ENCODE measurements at regions not wholly inside any gene's neighbourhood (a gene's known extent, or its start where the extent isn't known, plus 50 kb on each side); places are given as distances from the start of the nearest gene placed in this dataset.

GRCh38 chr18:5678278-5678677 is 134.5 kb upstream of the EPB41L3 start:
- Histone ChIP-seq H3K79me2 (ENCODE audit: insufficient read depth, low read length) (no peaks in the 10 kb centered on the region), H3K9ac (ENCODE audit: low read length) (no peak overlapping the region), H3K27ac (ENCODE audit: low read depth, low read length) (no peak overlapping the region), H4K20me1 (ENCODE audit: insufficient read depth) (no peaks in the 10 kb centered on the region), H3K36me3 (ENCODE audit: control insufficient read depth in 1 of 2, insufficient read depth in 2 of 2, low read length in 2 of 2) (no peaks in the 10 kb centered on the region), H2AFZ (ENCODE audit: low read depth, low read length, poor library complexity, severe bottlenecking) (no peak overlapping the region), H3K4me3 (replicated peaks in 1 of 2; ENCODE audit: low read depth in 1 of 2, low read length in 2 of 2) (no peak overlapping the region), H3K4me2 (ENCODE audit: low read length) (no peak overlapping the region), H3K4me1 (ENCODE audit: control insufficient read depth in 1 of 2, insufficient read depth in 2 of 2, low read length in 2 of 2) (no peaks in the 10 kb centered on the region), H3K9me2 (ENCODE audit: insufficient read depth) (no peaks in the 10 kb centered on the region), H3K9me3 (ENCODE audit: control insufficient read depth in 1 of 2, insufficient read depth in 1 of 2, low read depth in 1 of 2, low read length in 2 of 2) (peaks cover 7 to 20% of the 10 kb centered on the region in 2 experiments; a peak in 2 of 4 replicates), H3K27me3 (ENCODE audit: insufficient read depth, low read length) (no peaks in the 10 kb centered on the region)
- CTCF ChIA-PET: no interaction called here
- RAD21 ChIA-PET (ENCODE audit: low non-redundant PET in 1 of 2, low total read pairs in 2 of 2, uncharacterized antibody in 2 of 2, unreplicated experiment in 2 of 2): no interaction called here
- ATAC-seq (no peak), DNase-seq (ENCODE audit: low read depth, low spot score) (no peak)
- TF ChIP-seq ATF3 (IDR thresholded peaks at IDR 0.05) (no peak), ZNF274 (IDR thresholded peaks at IDR 0.05; ENCODE audit: low read depth, low read length) (no peak), ELF1 (IDR thresholded peaks at IDR 0.05; ENCODE audit: borderline replicate concordance, low read depth) (no peak), POLR2A (IDR thresholded peaks at IDR 0.05; ENCODE audit: borderline replicate concordance, extremely low read depth, insufficient read depth, insufficient read length) (no peak), EZH2 (IDR thresholded peaks at IDR 0.05) (no peak), RAD21 (IDR thresholded peaks at IDR 0.05; ENCODE audit: low read depth) (no peak), SIN3A (IDR thresholded peaks at IDR 0.05; ENCODE audit: low read depth) (no peak), SRF (IDR thresholded peaks at IDR 0.05; ENCODE audit: low read depth) (no peak), ZBTB33 (IDR thresholded peaks at IDR 0.05; ENCODE audit: extremely low read depth, insufficient replicate concordance, low read length) (no peak)
- POLR2A ChIA-PET: no interaction called here
- no TSS peak for BruUV-seq (replicated peaks)
- intact Hi-C loops (cut with micrococcal nuclease): no loop called here

GRCh38 chr18:5673616-5674015 is 129.8 kb upstream of the EPB41L3 start:
- H3K27ac ChIP-seq (ENCODE audit: low read depth, low read length): no peak overlapping the region
- no peak overlapping the region for H2AFZ ChIP-seq (ENCODE audit: low read depth, low read length, poor library complexity, severe bottlenecking)
- H3K4me1 ChIP-seq (ENCODE audit: control insufficient read depth in 1 of 2, insufficient read depth in 2 of 2, low read length in 2 of 2): no peaks in the 10 kb centered on the region
- RAD21 ChIA-PET (ENCODE audit: low non-redundant PET in 1 of 2, low total read pairs in 2 of 2, uncharacterized antibody in 2 of 2, unreplicated experiment in 2 of 2): no interaction called here
- DNase-seq (ENCODE audit: low read depth, low spot score) (no peak), ATAC-seq (no peak)
- H3K9me3 ChIP-seq (ENCODE audit: control insufficient read depth in 1 of 2, insufficient read depth in 1 of 2, low read depth in 1 of 2, low read length in 2 of 2): peaks cover 5 to 31% of the 10 kb centered on the region in 2 experiments; a peak in 2 of 4 replicates
- H3K4me3 ChIP-seq (replicated peaks in 1 of 2; ENCODE audit: low read depth in 1 of 2, low read length in 2 of 2): no peak overlapping the region
- H3K9ac ChIP-seq (ENCODE audit: low read length): no peak overlapping the region
- no peaks in the 10 kb centered on the region for H3K27me3 ChIP-seq (ENCODE audit: insufficient read depth, low read length)
- TF ChIP-seq JUND (IDR thresholded peaks at IDR 0.05): no peak
- no peak for TF ChIP-seq EGR1 (IDR thresholded peaks at IDR 0.05; ENCODE audit: low read depth)
- TF ChIP-seq CBX3 (IDR thresholded peaks at IDR 0.05; ENCODE audit: low read depth): no peak
- TF ChIP-seq SRF (IDR thresholded peaks at IDR 0.05; ENCODE audit: low read depth): no peak
- TF ChIP-seq POLR2AphosphoS5 (IDR thresholded peaks at IDR 0.05; ENCODE audit: low read depth, low read length): no peak
- TF ChIP-seq EZH2 (IDR thresholded peaks at IDR 0.05): no peak
- TF ChIP-seq RAD21 (IDR thresholded peaks at IDR 0.05; ENCODE audit: low read depth): no peak
- TF ChIP-seq REST (IDR thresholded peaks at IDR 0.05; ENCODE audit: low read depth): no peak
- BruUV-seq (replicated peaks): no TSS peak
- intact Hi-C loops (cut with micrococcal nuclease): no loop called here
- H3K79me2 ChIP-seq (ENCODE audit: insufficient read depth, low read length): no peaks in the 10 kb centered on the region
- no peaks in the 10 kb centered on the region for H3K36me3 ChIP-seq (ENCODE audit: control insufficient read depth in 1 of 2, insufficient read depth in 2 of 2, low read length in 2 of 2)
- no peaks in the 10 kb centered on the region for H3K9me2 ChIP-seq (ENCODE audit: insufficient read depth)
- CTCF ChIA-PET: no interaction called here
- no peaks in the 10 kb centered on the region for H4K20me1 ChIP-seq (ENCODE audit: insufficient read depth)
- POLR2A ChIA-PET: no interaction called here
- H3K4me2 ChIP-seq (ENCODE audit: low read length): no peak overlapping the region
